B cell (primary cell): ENCODE measurements at regions not wholly inside any gene's neighbourhood (a gene's known extent, or its start where the extent isn't known, plus 50 kb on each side); places are given as distances from the start of the nearest gene placed in this dataset.

Source experiments
- ATAC-seq: fragments of 200-7000 bp; cut with Tn5 transposase; one replicate; pipeline ENCODE4 v1.10.0; 2021; ENCODE audit warnings: low read depth, mild to moderate bottlenecking, moderate number of reproducible peaks, moderate library complexity
- CTCF ChIA-PET: fragments of 350-600 bp; sonication (Branson Sonifier 250); formaldehyde crosslinking; loops from one replicate; lab custom pipeline; 2021; ENCODE audit warnings: antibody characterized with exemption, inconsistent platforms; lab: Charles Lee
- POLR2A ChIA-PET: fragments of 350-600 bp; sonication (Branson Sonifier 250); formaldehyde crosslinking; loops from one replicate; lab custom pipeline; 2021; ENCODE audit warnings: antibody characterized with exemption; lab: Charles Lee
- DNase-seq: peaks from one replicate; pipeline ENCODE4 v3.0.0; 2013
- H2AFZ ChIP-seq: 2 replicates; pipeline ENCODE4 v1.6.1; 2012; ENCODE audit warnings: mild to moderate bottlenecking, low read depth, low read length; ENCODE audit not compliant: insufficient read depth, poor library complexity, severe bottlenecking
- H3K27ac ChIP-seq, 2 donors: 1 replicate in 1 of 2; 2 replicates in 1 of 2; pipeline ENCODE4 v1.5.1; 2012 to 2013; ENCODE audit warnings: low read length in 2 of 2, mild to moderate bottlenecking in 2 of 2, moderate library complexity in 1 of 2
- H3K27me3 ChIP-seq, 4 experiments: fragments of 200-600 bp in 1 of 4; sonication (generic) in 1 of 4; replicated peaks in 1 of 4; 1 replicate in 2 of 4; 2 replicates in 2 of 4; pipeline versions ENCODE4 v1.6.1 to v1.7.0; 2013 to 2016; ENCODE audit warnings: low read length in 3 of 4, mild to moderate bottlenecking in 2 of 4, mixed read lengths in 1 of 4, moderate library complexity in 1 of 4; ENCODE audit not compliant: insufficient read depth in 4 of 4, control insufficient read depth in 3 of 4; ENCODE audit errors: control extremely low read depth in 1 of 4
- H3K36me3 ChIP-seq, 2 experiments: replicated peaks in 1 of 2; 1 replicate in 1 of 2; 2 replicates in 1 of 2; pipeline versions ENCODE4 v1.6.1 to v1.7.1; 2013; ENCODE audit warnings: low read length in 1 of 2; ENCODE audit not compliant: insufficient read depth in 2 of 2, control insufficient read depth in 1 of 2; ENCODE audit errors: control extremely low read depth in 1 of 2, extremely low read depth in 1 of 2
- H3K4me1 ChIP-seq, 2 donors: fragments of 200-600 bp in 1 of 2; sonication (generic) in 1 of 2; 1 replicate in 1 of 2; 2 replicates in 1 of 2; pipeline versions ENCODE4 v1.5.1 to v1.6.1; 2013 to 2017; ENCODE audit warnings: low read length in 2 of 2; ENCODE audit not compliant: control insufficient read depth in 2 of 2, insufficient read depth in 2 of 2
- H3K4me2 ChIP-seq: replicated peaks from 2 replicates; pipeline ENCODE3; 2012; ENCODE audit warnings: mild to moderate bottlenecking, low read depth, low read length; ENCODE audit not compliant: poor library complexity, severe bottlenecking
- H3K4me3 ChIP-seq, 5 experiments: fragments of 200-600 bp in 1 of 5; sonication (generic) in 1 of 5; 1 replicate in 3 of 5; 2 replicates in 2 of 5; pipeline versions ENCODE4 v1.5.1 to v1.7.0; 2011 to 2016; ENCODE audit warnings: low read length in 4 of 5, mild to moderate bottlenecking in 4 of 5, low read depth in 2 of 5, control low read depth in 1 of 5, moderate library complexity in 1 of 5; ENCODE audit not compliant: insufficient read depth in 1 of 5; ENCODE audit errors: control extremely low read depth in 1 of 5, extremely low read depth in 1 of 5
- H3K79me2 ChIP-seq: fragments of 200-600 bp; sonication (generic); one replicate; pipeline ENCODE4 v1.6.0; 2016; ENCODE audit warnings: low read length; ENCODE audit not compliant: control insufficient read depth, insufficient read depth
- H3K9ac ChIP-seq: fragments of 200-600 bp; sonication (generic); 2 replicates; pipeline ENCODE4 v1.6.1; 2017; ENCODE audit warnings: mild to moderate bottlenecking, low read length, moderate library complexity
- H3K9me3 ChIP-seq, 3 donors: one replicate each; pipeline versions ENCODE4 v1.6.1 to v1.7.1; 2013; ENCODE audit warnings: low read length in 2 of 3; ENCODE audit not compliant: control insufficient read depth in 2 of 3, insufficient read depth in 1 of 3; ENCODE audit errors: control extremely low read depth in 1 of 3
- H4K20me1 ChIP-seq: 2 replicates; pipeline ENCODE4 v1.6.0; 2012; ENCODE audit warnings: mild to moderate bottlenecking, low read length; ENCODE audit not compliant: insufficient read depth, control insufficient read depth, poor library complexity, severe bottlenecking
- H3K27ac Mint-ChIP-seq: one replicate; pipeline ENCODE4 v1.8.0; 2021; ENCODE audit warnings: mixed read lengths
- H3K27me3 Mint-ChIP-seq: one replicate; pipeline ENCODE4 v1.8.0; 2021; ENCODE audit warnings: mixed read lengths
- H3K4me1 Mint-ChIP-seq: one replicate; pipeline ENCODE4 v1.8.0; 2021; ENCODE audit warnings: mixed read lengths
- H3K4me3 Mint-ChIP-seq: one replicate; pipeline ENCODE4 v1.8.0; 2021; ENCODE audit warnings: mixed read lengths
- H3K9me3 Mint-ChIP-seq: one replicate; pipeline ENCODE4 v1.8.0; 2022; ENCODE audit warnings: mixed read lengths; ENCODE audit not compliant: insufficient read depth
- CTCF ChIP-seq: fragments of 200-600 bp; IDR thresholded peaks from one replicate; pipeline ENCODE4 v1.8.0; 2022; ENCODE audit warnings: antibody characterized with exemption, mild to moderate bottlenecking
- EZH2 ChIP-seq: IDR thresholded peaks from 2 replicates; pipeline ENCODE4 v1.6.1; 2012; ENCODE audit warnings: borderline replicate concordance, low read depth, mild to moderate bottlenecking, moderate library complexity, low read length; ENCODE audit not compliant: insufficient read depth, poor library complexity, severe bottlenecking
- WGBS: methylation state at CpG from one replicate; pipeline ENCODE4 v1.1.5; 2013; ENCODE audit warnings: missing lambda C conversion rate; ENCODE audit not compliant: insufficient coverage; 5-methylcytosine and 5-hydroxymethylcytosine counted together
- intact Hi-C: fragments of 100-400 bp; cut with micrococcal nuclease; formaldehyde crosslinking; loops from one replicate; pipeline ENCODE4 v1.10.0; 2022

DNA sequence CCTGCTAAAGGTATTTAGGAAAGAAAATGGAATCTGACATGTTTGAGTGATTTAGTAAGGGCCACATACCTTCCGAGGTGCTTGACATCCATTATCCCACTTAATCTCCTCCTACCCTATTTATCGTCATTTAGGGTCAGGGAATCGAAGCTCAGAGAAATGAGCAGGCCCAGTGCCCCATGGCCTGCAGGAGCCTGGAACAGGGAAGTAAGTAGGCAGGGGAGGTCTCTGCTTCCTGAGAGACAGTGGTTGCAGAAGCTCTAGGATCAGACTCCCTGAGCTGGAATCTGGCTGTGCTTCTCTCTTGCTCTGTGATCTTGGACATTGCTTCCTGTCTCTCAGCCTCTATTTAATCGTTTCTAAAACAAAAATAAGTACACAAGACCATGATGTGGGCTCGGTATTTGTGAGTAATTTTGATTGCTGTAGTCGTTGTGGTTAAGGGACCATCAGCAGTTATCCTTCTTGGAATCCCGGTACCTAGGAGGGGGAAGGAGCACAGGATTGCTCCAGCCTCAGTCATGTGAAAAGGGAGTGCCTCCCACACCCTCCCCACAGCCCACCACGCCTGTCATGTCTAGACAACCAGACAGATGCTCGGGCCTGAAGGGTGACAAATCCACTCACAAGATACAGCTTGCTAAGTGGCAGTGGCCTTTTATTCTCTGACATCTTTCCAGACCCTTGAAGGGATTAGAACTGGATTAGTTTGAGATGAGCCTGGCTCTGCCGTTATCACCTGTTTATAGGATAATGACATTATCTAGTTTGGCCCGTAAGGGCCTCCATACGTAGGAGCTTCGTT lies 169.2 kb upstream of the TSHZ3 start:
- CTCF ChIA-PET, result no interaction called here
- no peaks in the 10 kb centered on the region for H4K20me1 ChIP-seq
- no peaks in the 10 kb centered on the region for H3K36me3 ChIP-seq
- H3K4me1 ChIP-seq, result no peaks in the 10 kb centered on the region
- H3K4me2 ChIP-seq, result no peak overlapping the region
- no peak for ATAC-seq
- no peaks in the 10 kb centered on the region for H3K27me3 ChIP-seq
- H3K9ac ChIP-seq, result no peak overlapping the region
- Mint-ChIP-seq H3K4me1 (no peaks in the 10 kb centered on the region), H3K9me3 (peaks cover 17% of the 10 kb centered on the region), H3K4me3 (no peak overlapping the region), H3K27ac (no peak overlapping the region), H3K27me3 (no peaks in the 10 kb centered on the region)
- POLR2A ChIA-PET, result no interaction called here
- no peak overlapping the region for H2AFZ ChIP-seq
- no peak overlapping the region for H3K27ac ChIP-seq
- peaks cover 0 to 31% (median 4%) of the 10 kb centered on the region in 3 donors for H3K9me3 ChIP-seq
- WGBS, result 90% methylated on average over 3 of the region's 13 CpGs
- no peak for TF ChIP-seq EZH2
- no peak for TF ChIP-seq CTCF
- no peak overlapping the region for H3K4me3 ChIP-seq
- intact Hi-C loops, result no loop called here
- no peaks in the 10 kb centered on the region for H3K79me2 ChIP-seq
- no peak for DNase-seq

GRCh38 chr19:31519256-31519655 lies 170.0 kb upstream of the TSHZ3 start:
- intact Hi-C loops, result no loop called here
- Mint-ChIP-seq H3K4me1 (no peaks in the 10 kb centered on the region), H3K4me3 (no peak overlapping the region), H3K27me3 (no peaks in the 10 kb centered on the region), H3K9me3 (peaks cover 17% of the 10 kb centered on the region), H3K27ac (no peak overlapping the region)
- Histone ChIP-seq H3K9me3 (peaks cover 0 to 27% (median 4%) of the 10 kb centered on the region in 3 donors), H3K36me3 (no peaks in the 10 kb centered on the region), H3K27ac (no peak overlapping the region), H3K4me2 (no peak overlapping the region), H4K20me1 (no peaks in the 10 kb centered on the region), H3K4me3 (no peak overlapping the region), H3K9ac (no peak overlapping the region), H3K4me1 (no peaks in the 10 kb centered on the region), H2AFZ (no peak overlapping the region), H3K27me3 (no peaks in the 10 kb centered on the region), H3K79me2 (no peaks in the 10 kb centered on the region)
- ChIA-PET CTCF (no interaction called here), POLR2A (no interaction called here)
- DNase-seq (no peak), ATAC-seq (no peak)
- 50% methylated on average over 1 of the region's 3 CpGs for WGBS
- TF ChIP-seq EZH2, result no peak
- TF ChIP-seq CTCF, result no peak
